AG04450 (cell line): ENCODE measurements at regions not wholly inside any gene's neighbourhood (a gene's known extent, or its start where the extent isn't known, plus 50 kb on each side); places are given as distances from the start of the nearest gene placed in this dataset.

Experiments
- CTCF ChIA-PET: fragments of 300-600, 350-600 bp; formaldehyde crosslinking; extraction: SDS; loops from one replicate; lab custom pipeline; 2022; ENCODE audit warnings: antibody characterized with exemption, inconsistent platforms; lab: Charles Lee
- POLR2A ChIA-PET: fragments of 350-600 bp; formaldehyde crosslinking; extraction: SDS; loops from one replicate; lab custom pipeline; 2021; ENCODE audit warnings: antibody characterized with exemption, inconsistent platforms; lab: Yijun Ruan, JAX
- DNase-seq: peaks from one replicate; pipeline ENCODE4 v3.0.0-alpha.2; 2011; ENCODE audit warnings: low read depth, low spot score
- H3K27ac ChIP-seq: one replicate; pipeline ENCODE4 v1.5.1; 2012; ENCODE audit warnings: low read depth, low read length, control low read depth
- H3K27me3 ChIP-seq: one replicate; pipeline ENCODE4 v1.6.0; 2012; ENCODE audit warnings: low read length; ENCODE audit not compliant: control insufficient read depth, insufficient read depth
- H3K4me3 ChIP-seq: 2 replicates; pipeline ENCODE4 v1.5.1; 2011; ENCODE audit warnings: mild to moderate bottlenecking, low read depth, low read length, control low read depth
- H3K9me3 ChIP-seq: 2 replicates; pipeline ENCODE4 v1.5.1; 2012; ENCODE audit warnings: low read length; ENCODE audit not compliant: control insufficient read depth, insufficient read depth
- CTCF ChIP-seq: IDR thresholded peaks from 2 replicates; pipeline ENCODE4 v1.5.1; 2011; ENCODE audit warnings: low read depth, low read length, control low read depth, inconsistent platforms

GRCh38 chr20:48156951-48157700, 371.8 kb upstream of the SULF2 start:
- H3K9me3 ChIP-seq: peaks cover 24% of the 10 kb centered on the region
- ChIA-PET POLR2A (no interaction called here), CTCF (no interaction called here)
- H3K27ac ChIP-seq: no peak overlapping the region
- H3K27me3 ChIP-seq: no peaks in the 10 kb centered on the region
- DNase-seq: no peak
- no peak overlapping the region for H3K4me3 ChIP-seq
- no peak for TF ChIP-seq CTCF

- ChIA-PET POLR2A (no interaction called here), CTCF (no interaction called here)
- H3K27me3 ChIP-seq: no peaks in the 10 kb centered on the region
- H3K4me3 ChIP-seq: no peak overlapping the region
- H3K27ac ChIP-seq: no peak overlapping the region
- no peak for TF ChIP-seq CTCF
- no peak for DNase-seq
- H3K9me3 ChIP-seq: peaks cover 23% of the 10 kb centered on the region
Measured at GRCh38 chr20:48156521-48156920, 371.2 kb upstream of the SULF2 start.

- H3K27me3 ChIP-seq: no peaks in the 10 kb centered on the region
- POLR2A ChIA-PET: interaction anchor here (0.6 kb wide), 1 partner anchor 143 kb away, joined by 3 read pairs; no protein-coding TSS in a partner anchor
Measured at GRCh38 chr20:48155268-48155667, 370.0 kb upstream of the SULF2 start.

GRCh38 chr20:48154040-48154765, 368.9 kb upstream of the SULF2 start:
- no peak for DNase-seq
- ChIA-PET POLR2A (interaction anchor here (0.6 kb wide), 1 partner anchor 142 kb away, joined by 3 read pairs; no protein-coding TSS in a partner anchor), CTCF (no interaction called here)
- no peaks in the 10 kb centered on the region for H3K27me3 ChIP-seq
- H3K4me3 ChIP-seq: no peak overlapping the region
- TF ChIP-seq CTCF: no peak
- H3K9me3 ChIP-seq: peaks cover 17% of the 10 kb centered on the region
- no peak overlapping the region for H3K27ac ChIP-seq

More at GRCh38 chr20:48155268-48155667, 370.0 kb upstream of the SULF2 start:
- no peak overlapping the region for H3K4me3 ChIP-seq
- H3K27ac ChIP-seq: no peak overlapping the region
- TF ChIP-seq CTCF: no peak
- no peak for DNase-seq
- peaks cover 17% of the 10 kb centered on the region for H3K9me3 ChIP-seq
- CTCF ChIA-PET: no interaction called here

GRCh38 chr20:48153523-48153922, 368.2 kb upstream of the SULF2 start:
- TF ChIP-seq CTCF: no peak
- ChIA-PET CTCF (no interaction called here), POLR2A (no interaction called here)
- no peaks in the 10 kb centered on the region for H3K27me3 ChIP-seq
- H3K9me3 ChIP-seq: peaks cover 17% of the 10 kb centered on the region
- no peak overlapping the region for H3K27ac ChIP-seq
- no peak overlapping the region for H3K4me3 ChIP-seq
- DNase-seq: no peak
